Smooth muscle cell (in vitro differentiated cells): ENCODE measurements at regions not wholly inside any gene's neighbourhood (a gene's known extent, or its start where the extent isn't known, plus 50 kb on each side); places are given as distances from the start of the nearest gene placed in this dataset.
A peak's percentile ranks its signal among the peaks of the same experiment; 100 is the strongest.

Experiments
- DNase-seq: peaks from one replicate; lab custom pipeline; 2025; ENCODE audit not compliant: unreplicated experiment; lab: John Stamatoyannopoulos, UW
- H2AFZ ChIP-seq: fragments of 200-600 bp; sonication (generic); 2 replicates; pipeline ENCODE4 v1.6.0; 2016; ENCODE audit warnings: antibody characterized with exemption, low read depth, mild to moderate bottlenecking
- H3F3A ChIP-seq: fragments of 200-600 bp; sonication (generic); 2 replicates; pipeline ENCODE4 v1.6.0; 2017; ENCODE audit warnings: antibody characterized with exemption, low read depth
- H3K27ac ChIP-seq: fragments of 200-600 bp; sonication (generic); 2 replicates; pipeline ENCODE4 v1.5.1; 2016; ENCODE audit warnings: low read depth, mild to moderate bottlenecking
- H3K27me3 ChIP-seq: fragments of 200-600 bp; sonication (generic); 2 replicates; pipeline ENCODE4 v1.6.1; 2016; ENCODE audit warnings: low read depth, mild to moderate bottlenecking
- H3K36me3 ChIP-seq: fragments of 200-600 bp; sonication (generic); 2 replicates; pipeline ENCODE4 v1.5.1; 2016; ENCODE audit warnings: low read depth
- H3K4me1 ChIP-seq: fragments of 200-600 bp; sonication (generic); 2 replicates; pipeline ENCODE4 v1.5.1; 2016; ENCODE audit warnings: low read depth
- H3K4me2 ChIP-seq: fragments of 200-600 bp; sonication (generic); 2 replicates; pipeline ENCODE4 v1.6.0; 2016; ENCODE audit warnings: mild to moderate bottlenecking
- H3K4me3 ChIP-seq: fragments of 200-600 bp; sonication (generic); 2 replicates; pipeline ENCODE4 v1.5.1; 2016; ENCODE audit warnings: mild to moderate bottlenecking
- H3K79me2 ChIP-seq: fragments of 200-600 bp; sonication (generic); 2 replicates; pipeline ENCODE4 v1.6.0; 2016; ENCODE audit warnings: low read depth, mild to moderate bottlenecking
- H3K9ac ChIP-seq: fragments of 200-600 bp; sonication (generic); 2 replicates; pipeline ENCODE4 v1.6.0; 2016; ENCODE audit warnings: low read depth
- H3K9me3 ChIP-seq: fragments of 200-600 bp; sonication (generic); replicated peaks from 2 replicates; pipeline ENCODE4 v1.5.1; 2016; ENCODE audit warnings: low read depth
- H4K20me1 ChIP-seq: fragments of 200-600 bp; sonication (generic); 2 replicates; pipeline ENCODE4 v1.6.0; 2016; ENCODE audit warnings: low read depth
- WGBS: methylation state at CpG from one replicate; pipeline ENCODE4 v1.1.7; 2016; ENCODE audit warnings: low lambda C conversion rate; 5-methylcytosine and 5-hydroxymethylcytosine counted together
- TF ChIP-seq, protein P1 (sequence below): fragments of 200-600 bp; sonication (generic); IDR thresholded peaks from 2 replicates; pipeline ENCODE4 v1.5.1; 2017; ENCODE audit warnings: borderline replicate concordance, mild to moderate bottlenecking, antibody characterized with exemption; ENCODE audit not compliant: insufficient read depth, poor library complexity, severe bottlenecking

GRCh38 chr12:85448031-85448430, 168.0 kb downstream of the ALX1 start:
- H3F3A ChIP-seq = no peaks in the 10 kb centered on the region
- no peaks in the 10 kb centered on the region for H3K9me3 ChIP-seq
- no peak overlapping the region for H2AFZ ChIP-seq
- no peak overlapping the region for H3K27ac ChIP-seq
- DNase-seq = no peak
- H3K27me3 ChIP-seq = no peaks in the 10 kb centered on the region
- H3K79me2 ChIP-seq = no peaks in the 10 kb centered on the region
- no peak overlapping the region for H3K9ac ChIP-seq
- no peaks in the 10 kb centered on the region for H4K20me1 ChIP-seq
- no peak overlapping the region for H3K4me3 ChIP-seq
- TF ChIP-seq, protein P1, sequence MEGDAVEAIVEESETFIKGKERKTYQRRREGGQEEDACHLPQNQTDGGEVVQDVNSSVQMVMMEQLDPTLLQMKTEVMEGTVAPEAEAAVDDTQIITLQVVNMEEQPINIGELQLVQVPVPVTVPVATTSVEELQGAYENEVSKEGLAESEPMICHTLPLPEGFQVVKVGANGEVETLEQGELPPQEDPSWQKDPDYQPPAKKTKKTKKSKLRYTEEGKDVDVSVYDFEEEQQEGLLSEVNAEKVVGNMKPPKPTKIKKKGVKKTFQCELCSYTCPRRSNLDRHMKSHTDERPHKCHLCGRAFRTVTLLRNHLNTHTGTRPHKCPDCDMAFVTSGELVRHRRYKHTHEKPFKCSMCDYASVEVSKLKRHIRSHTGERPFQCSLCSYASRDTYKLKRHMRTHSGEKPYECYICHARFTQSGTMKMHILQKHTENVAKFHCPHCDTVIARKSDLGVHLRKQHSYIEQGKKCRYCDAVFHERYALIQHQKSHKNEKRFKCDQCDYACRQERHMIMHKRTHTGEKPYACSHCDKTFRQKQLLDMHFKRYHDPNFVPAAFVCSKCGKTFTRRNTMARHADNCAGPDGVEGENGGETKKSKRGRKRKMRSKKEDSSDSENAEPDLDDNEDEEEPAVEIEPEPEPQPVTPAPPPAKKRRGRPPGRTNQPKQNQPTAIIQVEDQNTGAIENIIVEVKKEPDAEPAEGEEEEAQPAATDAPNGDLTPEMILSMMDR = no peak
- H3K4me1 ChIP-seq = no peaks in the 10 kb centered on the region
- 71% methylated on average over 1 of the region's 1 CpG for WGBS
- no peak overlapping the region for H3K4me2 ChIP-seq
- H3K36me3 ChIP-seq = no peaks in the 10 kb centered on the region

- no peaks in the 10 kb centered on the region for H3F3A ChIP-seq
- DNase-seq = no peak
- no peaks in the 10 kb centered on the region for H4K20me1 ChIP-seq
- no peak overlapping the region for H3K9ac ChIP-seq
- H3K27me3 ChIP-seq = no peaks in the 10 kb centered on the region
- H3K4me2 ChIP-seq = no peak overlapping the region
- 78% methylated on average over 4 of the region's 4 CpGs for WGBS
- no peaks in the 10 kb centered on the region for H3K79me2 ChIP-seq
- H2AFZ ChIP-seq = no peak overlapping the region
- H3K9me3 ChIP-seq = no peaks in the 10 kb centered on the region
- H3K27ac ChIP-seq = no peak overlapping the region
- TF ChIP-seq, protein P1 = peak; percentile 56
- no peaks in the 10 kb centered on the region for H3K36me3 ChIP-seq
- no peak overlapping the region for H3K4me3 ChIP-seq
- H3K4me1 ChIP-seq = no peaks in the 10 kb centered on the region
Measured at GRCh38 chr12:85448548-85449139, 168.6 kb downstream of the ALX1 start.

DNA sequence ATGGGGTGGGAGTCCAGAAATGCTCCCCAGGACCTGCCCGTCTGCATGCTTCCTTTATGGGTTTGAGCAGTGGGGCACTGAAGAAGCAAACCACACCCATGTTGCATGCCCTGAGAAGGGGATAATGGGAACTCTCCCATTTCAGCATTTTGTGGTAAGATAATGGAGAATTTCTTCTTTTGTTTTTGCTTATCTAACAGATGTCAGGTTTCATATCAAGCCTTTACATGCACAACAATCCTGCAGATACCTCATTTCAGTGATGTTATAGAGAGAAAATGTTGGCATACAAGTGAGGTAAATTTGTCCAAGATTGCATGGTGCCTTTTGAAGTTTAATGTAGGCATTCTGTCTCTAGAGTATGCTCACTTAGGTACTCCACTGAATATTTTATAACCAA, 177.0 kb downstream of the ALX1 start:
- Histone ChIP-seq H4K20me1 (no peaks in the 10 kb centered on the region), H3K27ac (no peak overlapping the region), H3K36me3 (no peaks in the 10 kb centered on the region), H3K9ac (no peak overlapping the region), H3K4me1 (no peaks in the 10 kb centered on the region), H3K27me3 (no peaks in the 10 kb centered on the region), H3K79me2 (no peaks in the 10 kb centered on the region), H3K4me2 (no peak overlapping the region), H3K9me3 (no peaks in the 10 kb centered on the region), H2AFZ (no peak overlapping the region), H3F3A (no peaks in the 10 kb centered on the region), H3K4me3 (no peak overlapping the region)
- no peak for DNase-seq
- 100% methylated on average over 1 of the region's 1 CpG for WGBS
- TF ChIP-seq, protein P1 = no peak

- no peaks in the 10 kb centered on the region for H3K79me2 ChIP-seq
- WGBS = 82% methylated on average over 4 of the region's 4 CpGs
- H4K20me1 ChIP-seq = no peaks in the 10 kb centered on the region
- H3K27ac ChIP-seq = no peak overlapping the region
- no peaks in the 10 kb centered on the region for H3K27me3 ChIP-seq
- TF ChIP-seq, protein P1 = no peak
- H3K9ac ChIP-seq = no peak overlapping the region
- no peaks in the 10 kb centered on the region for H3F3A ChIP-seq
- no peak overlapping the region for H3K4me2 ChIP-seq
- H3K4me1 ChIP-seq = no peaks in the 10 kb centered on the region
- H3K4me3 ChIP-seq = no peak overlapping the region
- H3K36me3 ChIP-seq = no peaks in the 10 kb centered on the region
- H2AFZ ChIP-seq = no peak overlapping the region
- no peaks in the 10 kb centered on the region for H3K9me3 ChIP-seq
- DNase-seq = no peak
Measured at GRCh38 chr12:85461127-85461526, 181.1 kb downstream of the ALX1 start.
